Upper lobe of left lung (tissue), 4 donors: ENCODE measurements at regions not wholly inside any gene's neighbourhood (a gene's known extent, or its start where the extent isn't known, plus 50 kb on each side); places are given as distances from the start of the nearest gene placed in this dataset.

Source experiments
- POLR2A ChIP-seq, 4 donors: fragments of 450-650 bp; IDR thresholded peaks; one replicate each; pipeline ENCODE4 v1.5.1; 2016 to 2017; ENCODE audit warnings: antibody characterized with exemption in 4 of 4, mild to moderate bottlenecking in 2 of 4
- TF ChIP-seq, protein P1 (sequence below), 6 experiments: fragments of 450-650 bp in 4 of 6; fragments of 200-600 bp in 2 of 6; sonication (generic) in 2 of 6; IDR thresholded peaks; one replicate each; pipeline ENCODE4 v1.5.1; 2016 to 2019; ENCODE audit warnings: antibody characterized with exemption in 6 of 6

DNA sequence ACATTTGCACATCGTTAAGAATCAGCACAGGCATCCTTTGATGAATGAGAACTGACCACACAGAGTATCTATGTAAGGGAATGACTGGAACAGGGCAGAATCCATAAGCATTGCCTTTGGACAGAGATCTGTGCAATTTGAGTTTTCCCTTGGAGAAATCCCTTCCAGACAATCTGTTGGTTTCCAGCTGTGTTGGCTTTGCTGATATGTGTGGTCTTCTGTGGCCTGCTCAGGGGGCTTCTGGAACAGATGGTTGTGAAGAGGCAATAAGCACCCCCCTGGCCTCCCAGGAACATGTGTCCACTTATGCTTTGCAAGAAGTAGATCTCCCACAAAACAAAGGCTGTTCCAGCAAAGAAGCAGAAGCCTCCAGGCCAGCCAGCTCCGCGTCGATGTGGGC lies 111.4 kb upstream of the TMEM132C start:
- TF ChIP-seq, protein P1, sequence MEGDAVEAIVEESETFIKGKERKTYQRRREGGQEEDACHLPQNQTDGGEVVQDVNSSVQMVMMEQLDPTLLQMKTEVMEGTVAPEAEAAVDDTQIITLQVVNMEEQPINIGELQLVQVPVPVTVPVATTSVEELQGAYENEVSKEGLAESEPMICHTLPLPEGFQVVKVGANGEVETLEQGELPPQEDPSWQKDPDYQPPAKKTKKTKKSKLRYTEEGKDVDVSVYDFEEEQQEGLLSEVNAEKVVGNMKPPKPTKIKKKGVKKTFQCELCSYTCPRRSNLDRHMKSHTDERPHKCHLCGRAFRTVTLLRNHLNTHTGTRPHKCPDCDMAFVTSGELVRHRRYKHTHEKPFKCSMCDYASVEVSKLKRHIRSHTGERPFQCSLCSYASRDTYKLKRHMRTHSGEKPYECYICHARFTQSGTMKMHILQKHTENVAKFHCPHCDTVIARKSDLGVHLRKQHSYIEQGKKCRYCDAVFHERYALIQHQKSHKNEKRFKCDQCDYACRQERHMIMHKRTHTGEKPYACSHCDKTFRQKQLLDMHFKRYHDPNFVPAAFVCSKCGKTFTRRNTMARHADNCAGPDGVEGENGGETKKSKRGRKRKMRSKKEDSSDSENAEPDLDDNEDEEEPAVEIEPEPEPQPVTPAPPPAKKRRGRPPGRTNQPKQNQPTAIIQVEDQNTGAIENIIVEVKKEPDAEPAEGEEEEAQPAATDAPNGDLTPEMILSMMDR (IDR thresholded peaks at IDR 0.05): no peak
- TF ChIP-seq POLR2A (IDR thresholded peaks at IDR 0.05): no peak
